Inflammatory macrophage (primary cell): ENCODE measurements at regions not wholly inside any gene's neighbourhood (a gene's known extent, or its start where the extent isn't known, plus 50 kb on each side); places are given as distances from the start of the nearest gene placed in this dataset.

Experiments
- DNase-seq, 2 donors: peaks; one replicate each; pipeline ENCODE4 v3.0.0-alpha.2; 2020 to 2022

- no peak for DNase-seq
Observed at GRCh38 chr18:78612318-78612717, 367.3 kb upstream of the SALL3 start.

- no peak for DNase-seq
Observed at GRCh38 chr18:78612801-78613200, 366.8 kb upstream of the SALL3 start.

- DNase-seq, result no peak
Observed at GRCh38 chr18:78618726-78619125, 360.9 kb upstream of the SALL3 start.

GRCh38 chr18:78619854-78620253, 359.8 kb upstream of the SALL3 start:
- DNase-seq, result no peak

GRCh38 chr18:78620326-78620725, 359.3 kb upstream of the SALL3 start:
- DNase-seq, result no peak

- DNase-seq, result no peak
Observed at GRCh38 chr18:78621141-78621755, 358.4 kb upstream of the SALL3 start.

GRCh38 chr18:78622251-78622906, 357.2 kb upstream of the SALL3 start:
- no peak for DNase-seq

GRCh38 chr18:78622907-78623541, 356.6 kb upstream of the SALL3 start:
- DNase-seq, result no peak

- no peak for DNase-seq
Observed at GRCh38 chr18:78624646-78625279, 354.9 kb upstream of the SALL3 start.

- peak; percentile 6 to 31 for DNase-seq
Observed at GRCh38 chr18:78625847-78626246, 353.8 kb upstream of the SALL3 start.

- no peak for DNase-seq
Observed at GRCh38 chr18:78627551-78628346, 351.9 kb upstream of the SALL3 start.

GRCh38 chr18:78629426-78629825, 350.2 kb upstream of the SALL3 start:
- no peak for DNase-seq

- no peak for DNase-seq
Observed at GRCh38 chr18:78630356-78630755, 349.3 kb upstream of the SALL3 start.

GRCh38 chr18:78630981-78631510, 348.6 kb upstream of the SALL3 start:
- DNase-seq, result no peak

DNA sequence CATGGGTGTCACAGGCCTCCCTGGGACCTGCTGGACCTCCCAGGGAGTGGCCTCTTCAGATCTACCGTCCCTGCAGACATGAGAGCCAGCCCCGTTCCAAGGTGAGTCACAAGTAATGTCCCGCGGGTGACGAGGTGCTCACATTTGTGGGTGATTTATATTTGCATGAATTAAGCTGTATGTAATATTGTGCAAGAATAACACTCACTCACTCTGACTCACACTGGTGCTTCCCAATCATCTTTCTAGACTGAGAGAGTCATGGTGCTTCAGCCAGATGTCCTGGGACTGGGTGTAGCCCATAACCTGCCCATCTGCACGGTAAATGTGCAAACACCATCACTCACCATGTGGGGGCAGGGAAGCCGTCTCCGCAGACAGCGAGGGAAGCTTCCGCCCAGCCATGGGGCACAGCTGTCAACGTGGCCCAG, 347.5 kb upstream of the SALL3 start:
- peak; percentile 8 to 22 for DNase-seq

DNA sequence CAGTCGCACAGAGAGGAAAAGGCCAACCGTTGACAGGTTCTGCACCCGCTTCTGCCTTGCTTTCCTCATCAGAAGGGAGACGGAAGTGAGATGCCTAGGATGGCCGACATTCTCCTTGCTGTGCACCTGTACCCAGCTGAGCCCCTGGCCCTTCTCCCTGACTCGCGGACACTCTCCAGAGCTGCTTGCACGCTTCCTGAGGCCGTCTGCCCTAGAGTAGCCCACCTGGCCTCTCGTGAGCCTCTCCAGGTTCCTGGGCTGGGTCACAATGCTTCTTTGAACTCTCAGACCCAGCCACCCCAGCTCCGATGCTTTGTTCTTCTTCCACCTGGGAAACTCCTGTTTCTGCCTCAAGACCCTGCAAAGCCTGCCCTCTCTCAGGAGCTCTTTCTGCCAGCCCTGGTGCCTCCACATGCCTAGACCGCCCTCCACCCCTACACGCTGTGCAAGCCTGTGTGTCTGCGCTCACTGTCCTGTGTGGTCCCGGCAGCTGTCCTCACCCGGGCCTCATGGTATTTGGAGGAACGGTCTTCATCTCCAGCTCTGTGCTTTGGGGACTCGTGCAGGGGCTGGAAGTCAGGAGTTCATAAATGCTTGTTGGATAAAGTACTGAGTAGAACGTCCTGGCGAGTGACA, 345.4 kb upstream of the SALL3 start:
- DNase-seq, result no peak

DNA sequence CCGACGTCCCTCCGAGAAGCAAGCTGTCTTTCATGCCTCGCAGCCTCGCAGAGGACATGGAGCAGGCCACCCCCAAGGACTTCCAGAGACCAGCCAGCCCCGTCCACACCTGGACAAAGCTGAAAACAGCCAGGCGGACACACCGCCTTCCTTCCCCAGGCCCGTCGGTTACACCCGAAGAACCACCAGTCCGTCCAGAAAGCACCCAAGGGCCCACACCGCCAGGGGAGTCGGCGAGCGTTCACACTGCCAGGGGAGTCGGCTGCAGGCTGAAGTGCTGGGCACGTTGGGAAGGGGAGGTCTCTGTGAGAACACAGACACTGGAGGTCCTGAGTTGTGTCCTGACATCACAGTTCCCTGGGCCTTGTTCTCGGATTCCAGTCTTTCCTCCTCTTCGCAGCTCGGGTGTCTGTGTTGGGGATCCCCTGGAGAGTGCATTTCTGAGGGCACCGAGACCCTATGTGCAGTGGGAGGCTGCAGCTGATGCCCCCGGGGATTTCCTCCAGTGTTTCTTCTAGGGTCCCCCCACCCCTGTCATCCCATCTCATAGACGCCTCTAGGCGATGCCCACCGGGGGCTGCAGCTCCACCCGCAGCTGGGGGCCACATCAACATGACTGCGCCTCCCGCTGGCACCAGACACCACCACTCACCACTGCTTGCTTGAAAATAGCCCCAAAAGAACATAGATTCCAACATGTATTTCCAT, 344.4 kb upstream of the SALL3 start:
- no peak for DNase-seq

GRCh38 chr18:78636260-78636659, 343.4 kb upstream of the SALL3 start:
- DNase-seq, result no peak

DNA sequence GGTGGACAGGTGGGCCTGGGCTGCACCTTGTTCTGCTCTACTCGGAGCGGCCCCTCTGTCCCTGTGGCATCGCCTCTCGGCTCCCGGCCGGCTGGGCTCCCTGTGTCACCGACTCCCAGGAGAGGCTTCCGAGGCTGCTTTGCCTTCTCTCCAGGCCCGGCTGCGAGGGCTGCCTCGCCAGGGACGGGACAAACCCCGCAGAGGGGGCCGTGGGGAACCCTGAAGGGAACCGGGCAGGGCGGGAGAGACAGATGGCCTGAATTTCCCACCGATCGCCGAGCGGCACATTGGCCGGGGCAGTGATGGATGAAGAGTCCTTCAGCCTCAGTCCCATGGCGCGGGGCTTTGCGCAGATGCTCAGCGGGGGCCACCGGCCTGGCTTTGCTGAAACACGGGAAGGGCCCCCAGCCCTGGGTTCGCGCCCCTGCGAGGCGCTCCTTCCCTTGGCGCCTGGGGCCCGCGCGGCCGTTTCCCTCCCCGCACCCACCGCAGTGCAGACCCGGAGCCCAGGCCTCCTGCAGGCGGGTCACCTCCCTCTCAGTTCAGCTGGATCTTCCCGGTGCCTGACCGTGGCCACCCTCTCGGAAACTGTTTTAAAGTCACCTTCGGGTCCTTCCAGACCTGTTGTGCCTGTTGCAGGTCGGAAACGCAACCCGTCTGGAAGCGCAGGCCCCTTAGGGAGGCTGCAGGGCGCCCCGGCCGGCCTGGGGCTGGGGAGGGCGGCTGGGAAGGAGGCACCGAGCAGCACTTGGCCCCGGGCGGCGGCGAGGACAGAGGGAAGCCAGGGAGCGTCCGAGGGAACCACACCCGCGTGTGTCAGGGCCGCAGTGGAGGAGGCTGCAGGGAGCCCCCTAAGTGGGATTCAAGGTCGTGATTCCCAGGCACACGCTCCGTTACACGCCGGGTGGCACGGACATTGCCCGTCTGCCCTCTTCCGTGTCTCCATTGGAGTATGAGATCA, 341.9 kb upstream of the SALL3 start:
- DNase-seq, result no peak
